ENCODE measurements at regions not wholly inside any gene's neighbourhood (a gene's known extent, or its start where the extent isn't known, plus 50 kb on each side); places are given as distances from the start of the nearest gene placed in this dataset.

GRCh38 chr18:39039813-39040212 is 1474.2 kb upstream of the CELF4 start (continued):
- TF ChIP-seq ZNF462 (CRISPR knock-in tag; IDR thresholded peaks at IDR 0.05) (no peak), ZNF114 (CRISPR knock-in tag; IDR thresholded peaks at IDR 0.05) (no peak), EZH2 (IDR thresholded peaks at IDR 0.05; ENCODE audit: low read depth, unreplicated experiment) (no peak), STAT1 (IDR thresholded peaks at IDR 0.05; ENCODE audit: unreplicated experiment) (no peak), ZNF331 (CRISPR knock-in tag; IDR thresholded peaks at IDR 0.05; ENCODE audit: low read depth) (no peak), CREB1 (CRISPR knock-in tag; IDR thresholded peaks at IDR 0.05; ENCODE audit: low read depth) (no peak), EZH2phosphoT487 (IDR thresholded peaks at IDR 0.05; ENCODE audit: unreplicated experiment) (no peak), JUNB (IDR thresholded peaks at IDR 0.05; ENCODE audit: unreplicated experiment) (no peak), POLR2AphosphoS5 (IDR thresholded peaks at IDR 0.05; ENCODE audit: low read depth) (no peak), NANOG (IDR thresholded peaks at IDR 0.05; ENCODE audit: borderline replicate concordance) (no peak)
- TF ChIP-seq, protein P1, sequence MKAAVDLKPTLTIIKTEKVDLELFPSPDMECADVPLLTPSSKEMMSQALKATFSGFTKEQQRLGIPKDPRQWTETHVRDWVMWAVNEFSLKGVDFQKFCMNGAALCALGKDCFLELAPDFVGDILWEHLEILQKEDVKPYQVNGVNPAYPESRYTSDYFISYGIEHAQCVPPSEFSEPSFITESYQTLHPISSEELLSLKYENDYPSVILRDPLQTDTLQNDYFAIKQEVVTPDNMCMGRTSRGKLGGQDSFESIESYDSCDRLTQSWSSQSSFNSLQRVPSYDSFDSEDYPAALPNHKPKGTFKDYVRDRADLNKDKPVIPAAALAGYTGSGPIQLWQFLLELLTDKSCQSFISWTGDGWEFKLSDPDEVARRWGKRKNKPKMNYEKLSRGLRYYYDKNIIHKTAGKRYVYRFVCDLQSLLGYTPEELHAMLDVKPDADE (IDR thresholded peaks at IDR 0.05), result no peak
- TF ChIP-seq, protein P2, sequence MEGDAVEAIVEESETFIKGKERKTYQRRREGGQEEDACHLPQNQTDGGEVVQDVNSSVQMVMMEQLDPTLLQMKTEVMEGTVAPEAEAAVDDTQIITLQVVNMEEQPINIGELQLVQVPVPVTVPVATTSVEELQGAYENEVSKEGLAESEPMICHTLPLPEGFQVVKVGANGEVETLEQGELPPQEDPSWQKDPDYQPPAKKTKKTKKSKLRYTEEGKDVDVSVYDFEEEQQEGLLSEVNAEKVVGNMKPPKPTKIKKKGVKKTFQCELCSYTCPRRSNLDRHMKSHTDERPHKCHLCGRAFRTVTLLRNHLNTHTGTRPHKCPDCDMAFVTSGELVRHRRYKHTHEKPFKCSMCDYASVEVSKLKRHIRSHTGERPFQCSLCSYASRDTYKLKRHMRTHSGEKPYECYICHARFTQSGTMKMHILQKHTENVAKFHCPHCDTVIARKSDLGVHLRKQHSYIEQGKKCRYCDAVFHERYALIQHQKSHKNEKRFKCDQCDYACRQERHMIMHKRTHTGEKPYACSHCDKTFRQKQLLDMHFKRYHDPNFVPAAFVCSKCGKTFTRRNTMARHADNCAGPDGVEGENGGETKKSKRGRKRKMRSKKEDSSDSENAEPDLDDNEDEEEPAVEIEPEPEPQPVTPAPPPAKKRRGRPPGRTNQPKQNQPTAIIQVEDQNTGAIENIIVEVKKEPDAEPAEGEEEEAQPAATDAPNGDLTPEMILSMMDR (conservative IDR thresholded peaks at IDR 0.05; ENCODE audit: low read depth in 2 of 2), result no peak

All from GM23338 (cell line).